ENCODE measurements at regions not wholly inside any gene's neighbourhood (a gene's known extent, or its start where the extent isn't known, plus 50 kb on each side); places are given as distances from the start of the nearest gene placed in this dataset.
A peak's percentile ranks its signal among the peaks of the same experiment; 100 is the strongest.

DNA sequence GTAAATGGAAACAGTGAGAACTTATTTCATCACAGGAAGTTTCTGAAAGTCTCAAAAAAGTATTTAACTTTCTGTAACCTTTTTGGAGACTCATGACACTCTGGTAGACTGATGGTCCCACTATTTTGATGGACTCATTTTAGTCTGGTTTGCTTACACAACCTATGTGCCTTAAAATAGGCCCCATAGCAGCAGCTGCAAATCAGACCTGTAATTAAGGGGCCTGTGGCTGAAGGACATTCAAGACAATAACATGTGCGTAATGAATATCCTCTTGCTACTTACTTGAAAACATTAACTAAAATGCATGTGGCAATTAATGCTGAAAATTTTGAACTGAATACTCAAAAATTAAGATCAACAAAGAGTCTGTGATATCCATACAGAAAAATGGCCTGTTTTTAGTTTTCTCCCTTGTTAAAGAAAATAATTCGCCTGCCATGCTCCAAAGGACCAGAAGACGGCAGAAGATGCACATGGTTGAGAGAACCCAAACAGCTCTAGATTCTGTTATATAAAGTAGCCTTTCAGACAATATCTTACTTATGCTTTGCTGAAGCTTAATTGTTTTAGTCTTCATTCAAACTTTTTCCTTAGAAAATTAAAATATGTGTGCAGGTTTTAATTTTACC, 568.5 kb downstream of the KCNA4 start:
- Histone ChIP-seq H3K27me3 (ENCODE audit: insufficient read depth, low read length) (no peaks in the 10 kb centered on the region; the same call in 1 of the 2 replicates), H3K36me3 (ENCODE audit: control insufficient read depth in 1 of 2, insufficient read depth in 2 of 2, low read length in 2 of 2) (no peaks in the 10 kb centered on the region), H3K9me2 (ENCODE audit: insufficient read depth) (no peaks in the 10 kb centered on the region), H3K79me2 (ENCODE audit: insufficient read depth, low read length) (no peaks in the 10 kb centered on the region), H3K9ac (ENCODE audit: low read length) (no peak overlapping the region), H3K4me3 (replicated peaks in 1 of 2; ENCODE audit: low read depth in 1 of 2, low read length in 2 of 2) (no peak overlapping the region), H3K4me1 (ENCODE audit: control insufficient read depth in 1 of 2, insufficient read depth in 2 of 2, low read length in 2 of 2) (no peaks in the 10 kb centered on the region), H2AFZ (ENCODE audit: low read depth, low read length, poor library complexity, severe bottlenecking) (no peak overlapping the region), H3K9me3 (ENCODE audit: control insufficient read depth in 1 of 2, insufficient read depth in 1 of 2, low read depth in 1 of 2, low read length in 2 of 2) (no peaks in the 10 kb centered on the region), H3K27ac (ENCODE audit: low read depth, low read length) (no peak overlapping the region), H3K4me2 (ENCODE audit: low read length) (no peak overlapping the region), H4K20me1 (ENCODE audit: insufficient read depth) (no peaks in the 10 kb centered on the region; the same call in 1 of the 2 replicates)
- ChIA-PET CTCF (interaction anchor here (1.2 to 1.5 kb wide), 3 partner anchors 695 to 1466 kb away, joined by 3 to 12 read pairs (median 6); no protein-coding TSS in a partner anchor), RAD21 (ENCODE audit: low non-redundant PET in 1 of 2, low total read pairs in 2 of 2, uncharacterized antibody in 2 of 2, unreplicated experiment in 2 of 2) (interaction anchor here (0.5 to 0.8 kb wide), 2 partner anchors 695 to 793 kb away, joined by 3 read pairs; no protein-coding TSS in a partner anchor), POLR2A (no interaction called here)
- peak; percentile 2 for DNase-seq (ENCODE audit: low read depth, low spot score)
- TF ChIP-seq RAD21 (IDR thresholded peaks at IDR 0.05; ENCODE audit: low read depth) (peak; percentile 64), YY1 (IDR thresholded peaks at IDR 0.05; ENCODE audit: extremely low read depth, insufficient replicate concordance, low read depth, low read length) (no peak)
- TF ChIP-seq, protein P1, sequence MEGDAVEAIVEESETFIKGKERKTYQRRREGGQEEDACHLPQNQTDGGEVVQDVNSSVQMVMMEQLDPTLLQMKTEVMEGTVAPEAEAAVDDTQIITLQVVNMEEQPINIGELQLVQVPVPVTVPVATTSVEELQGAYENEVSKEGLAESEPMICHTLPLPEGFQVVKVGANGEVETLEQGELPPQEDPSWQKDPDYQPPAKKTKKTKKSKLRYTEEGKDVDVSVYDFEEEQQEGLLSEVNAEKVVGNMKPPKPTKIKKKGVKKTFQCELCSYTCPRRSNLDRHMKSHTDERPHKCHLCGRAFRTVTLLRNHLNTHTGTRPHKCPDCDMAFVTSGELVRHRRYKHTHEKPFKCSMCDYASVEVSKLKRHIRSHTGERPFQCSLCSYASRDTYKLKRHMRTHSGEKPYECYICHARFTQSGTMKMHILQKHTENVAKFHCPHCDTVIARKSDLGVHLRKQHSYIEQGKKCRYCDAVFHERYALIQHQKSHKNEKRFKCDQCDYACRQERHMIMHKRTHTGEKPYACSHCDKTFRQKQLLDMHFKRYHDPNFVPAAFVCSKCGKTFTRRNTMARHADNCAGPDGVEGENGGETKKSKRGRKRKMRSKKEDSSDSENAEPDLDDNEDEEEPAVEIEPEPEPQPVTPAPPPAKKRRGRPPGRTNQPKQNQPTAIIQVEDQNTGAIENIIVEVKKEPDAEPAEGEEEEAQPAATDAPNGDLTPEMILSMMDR (IDR thresholded peaks at IDR 0.05 in 2 of 3, conservative IDR thresholded peaks at IDR 0.05 in 1 of 3; ENCODE audit: borderline replicate concordance in 1 of 3, insufficient read depth in 1 of 3, low read depth in 2 of 3, low read length in 2 of 3): peak in 2 of 3 experiments; percentile 14 to 45; a peak in 1 of 6 replicates
- no TSS peak for BruUV-seq (replicated peaks)
- no peak; the same call in 1 of the 2 replicates for ATAC-seq
- intact Hi-C loops (cut with micrococcal nuclease): loop anchor here (1.0 to 5.0 kb wide), 3 partner anchors 695 to 869 kb away; no protein-coding TSS in a partner anchor

DNA sequence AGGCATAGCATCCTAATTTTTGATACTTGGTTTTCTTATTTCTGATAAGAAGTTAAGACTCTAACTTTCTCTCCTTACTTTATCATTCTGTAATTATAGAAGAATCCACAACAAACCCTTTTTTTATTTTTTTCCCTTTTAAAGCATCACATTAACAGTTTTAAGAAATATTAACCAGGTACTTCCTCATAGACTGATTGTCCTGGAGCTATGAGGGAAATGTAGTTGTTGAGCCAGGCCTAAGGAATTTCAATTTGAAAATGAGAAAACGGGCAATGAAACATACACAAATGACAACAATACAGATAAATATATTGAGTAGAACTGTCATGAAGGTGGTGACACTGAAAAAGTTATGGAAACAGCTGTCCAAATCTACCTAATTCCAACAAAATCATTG, 569.0 kb downstream of the KCNA4 start:
- Histone ChIP-seq H3K4me3 (replicated peaks in 1 of 2; ENCODE audit: low read depth in 1 of 2, low read length in 2 of 2) (no peak overlapping the region), H3K4me1 (ENCODE audit: control insufficient read depth in 1 of 2, insufficient read depth in 2 of 2, low read length in 2 of 2) (no peaks in the 10 kb centered on the region), H3K9ac (ENCODE audit: low read length) (no peak overlapping the region), H3K9me3 (ENCODE audit: control insufficient read depth in 1 of 2, insufficient read depth in 1 of 2, low read depth in 1 of 2, low read length in 2 of 2) (no peaks in the 10 kb centered on the region), H3K36me3 (ENCODE audit: control insufficient read depth in 1 of 2, insufficient read depth in 2 of 2, low read length in 2 of 2) (no peaks in the 10 kb centered on the region), H3K9me2 (ENCODE audit: insufficient read depth) (no peaks in the 10 kb centered on the region), H4K20me1 (ENCODE audit: insufficient read depth) (no peaks in the 10 kb centered on the region; the same call in 1 of the 2 replicates), H3K27me3 (ENCODE audit: insufficient read depth, low read length) (no peaks in the 10 kb centered on the region; the same call in 1 of the 2 replicates), H3K27ac (ENCODE audit: low read depth, low read length) (no peak overlapping the region), H3K4me2 (ENCODE audit: low read length) (no peak overlapping the region), H2AFZ (ENCODE audit: low read depth, low read length, poor library complexity, severe bottlenecking) (no peak overlapping the region), H3K79me2 (ENCODE audit: insufficient read depth, low read length) (no peaks in the 10 kb centered on the region)
- CTCF ChIA-PET: interaction anchor here (1.2 kb wide), 1 partner anchor 749 kb away, joined by 6 read pairs; no protein-coding TSS in a partner anchor
- RAD21 ChIA-PET (ENCODE audit: low non-redundant PET in 1 of 2, low total read pairs in 2 of 2, uncharacterized antibody in 2 of 2, unreplicated experiment in 2 of 2): no interaction called here
- intact Hi-C loops (cut with micrococcal nuclease): loop anchor here (1.0 to 5.0 kb wide), 3 partner anchors 695 to 869 kb away; no protein-coding TSS in a partner anchor
- ATAC-seq (no peak), DNase-seq (ENCODE audit: low read depth, low spot score) (no peak)
- POLR2A ChIA-PET: no interaction called here
- BruUV-seq (replicated peaks): no TSS peak
- TF ChIP-seq YY1 (IDR thresholded peaks at IDR 0.05; ENCODE audit: extremely low read depth, insufficient replicate concordance, low read depth, low read length) (no peak), ZFX (IDR thresholded peaks at IDR 0.05) (no peak), SIN3A (IDR thresholded peaks at IDR 0.05; ENCODE audit: low read depth) (no peak), POLR2AphosphoS5 (IDR thresholded peaks at IDR 0.05; ENCODE audit: low read depth, low read length) (no peak), ZNF274 (IDR thresholded peaks at IDR 0.05; ENCODE audit: low read depth, low read length) (no peak), JUND (IDR thresholded peaks at IDR 0.05) (no peak), SRF (IDR thresholded peaks at IDR 0.05; ENCODE audit: low read depth) (no peak), TCF7L2 (IDR thresholded peaks at IDR 0.05; ENCODE audit: borderline replicate concordance, extremely low read depth, insufficient read depth, insufficient read length) (no peak), EZH2 (IDR thresholded peaks at IDR 0.05) (no peak), SP1 (IDR thresholded peaks at IDR 0.05; ENCODE audit: low read depth) (no peak)
- TF ChIP-seq, protein P2, sequence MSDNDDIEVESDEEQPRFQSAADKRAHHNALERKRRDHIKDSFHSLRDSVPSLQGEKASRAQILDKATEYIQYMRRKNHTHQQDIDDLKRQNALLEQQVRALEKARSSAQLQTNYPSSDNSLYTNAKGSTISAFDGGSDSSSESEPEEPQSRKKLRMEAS (IDR thresholded peaks at IDR 0.05): no peak
- TF ChIP-seq, protein P3, sequence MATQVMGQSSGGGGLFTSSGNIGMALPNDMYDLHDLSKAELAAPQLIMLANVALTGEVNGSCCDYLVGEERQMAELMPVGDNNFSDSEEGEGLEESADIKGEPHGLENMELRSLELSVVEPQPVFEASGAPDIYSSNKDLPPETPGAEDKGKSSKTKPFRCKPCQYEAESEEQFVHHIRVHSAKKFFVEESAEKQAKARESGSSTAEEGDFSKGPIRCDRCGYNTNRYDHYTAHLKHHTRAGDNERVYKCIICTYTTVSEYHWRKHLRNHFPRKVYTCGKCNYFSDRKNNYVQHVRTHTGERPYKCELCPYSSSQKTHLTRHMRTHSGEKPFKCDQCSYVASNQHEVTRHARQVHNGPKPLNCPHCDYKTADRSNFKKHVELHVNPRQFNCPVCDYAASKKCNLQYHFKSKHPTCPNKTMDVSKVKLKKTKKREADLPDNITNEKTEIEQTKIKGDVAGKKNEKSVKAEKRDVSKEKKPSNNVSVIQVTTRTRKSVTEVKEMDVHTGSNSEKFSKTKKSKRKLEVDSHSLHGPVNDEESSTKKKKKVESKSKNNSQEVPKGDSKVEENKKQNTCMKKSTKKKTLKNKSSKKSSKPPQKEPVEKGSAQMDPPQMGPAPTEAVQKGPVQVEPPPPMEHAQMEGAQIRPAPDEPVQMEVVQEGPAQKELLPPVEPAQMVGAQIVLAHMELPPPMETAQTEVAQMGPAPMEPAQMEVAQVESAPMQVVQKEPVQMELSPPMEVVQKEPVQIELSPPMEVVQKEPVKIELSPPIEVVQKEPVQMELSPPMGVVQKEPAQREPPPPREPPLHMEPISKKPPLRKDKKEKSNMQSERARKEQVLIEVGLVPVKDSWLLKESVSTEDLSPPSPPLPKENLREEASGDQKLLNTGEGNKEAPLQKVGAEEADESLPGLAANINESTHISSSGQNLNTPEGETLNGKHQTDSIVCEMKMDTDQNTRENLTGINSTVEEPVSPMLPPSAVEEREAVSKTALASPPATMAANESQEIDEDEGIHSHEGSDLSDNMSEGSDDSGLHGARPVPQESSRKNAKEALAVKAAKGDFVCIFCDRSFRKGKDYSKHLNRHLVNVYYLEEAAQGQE (IDR thresholded peaks at IDR 0.05; ENCODE audit: low read depth): no peak
